Parathyroid adenoma (tissue), 2 donors: ENCODE measurements at regions not wholly inside any gene's neighbourhood (a gene's known extent, or its start where the extent isn't known, plus 50 kb on each side); places are given as distances from the start of the nearest gene placed in this dataset.

Experiments
- H2AFZ ChIP-seq: fragments of 300-600 bp; sonication (generic); one replicate; pipeline ENCODE4 v1.7.0; 2017; ENCODE audit warnings: antibody characterized with exemption, mild to moderate bottlenecking
- H3K27ac ChIP-seq: fragments of 300-600 bp; sonication (generic); one replicate; pipeline ENCODE4 v1.7.0; 2017
- H3K27me3 ChIP-seq: fragments of 300-600 bp; sonication (generic); one replicate; pipeline ENCODE4 v1.7.0; 2017; ENCODE audit warnings: low read length; ENCODE audit not compliant: control insufficient read depth, insufficient read depth
- H3K36me3 ChIP-seq: fragments of 300-600 bp; sonication (generic); one replicate; pipeline ENCODE4 v1.7.0; 2017; ENCODE audit warnings: low read length; ENCODE audit not compliant: control insufficient read depth, insufficient read depth
- H3K4me1 ChIP-seq: fragments of 300-600 bp; sonication (generic); one replicate; pipeline ENCODE4 v1.7.0; 2017; ENCODE audit warnings: control low read depth
- H3K4me2 ChIP-seq: fragments of 300-600 bp; sonication (generic); one replicate; pipeline ENCODE4 v1.7.0; 2017; ENCODE audit warnings: low read length
- H3K4me3 ChIP-seq: fragments of 300-600 bp; sonication (generic); one replicate; pipeline ENCODE4 v1.7.0; 2017; ENCODE audit warnings: low read depth, low read length
- H3K79me2 ChIP-seq: fragments of 300-600 bp; sonication (generic); one replicate; pipeline ENCODE4 v1.7.0; 2017; ENCODE audit warnings: control low read depth
- H3K9ac ChIP-seq: fragments of 300-600 bp; sonication (generic); one replicate; pipeline ENCODE4 v1.7.0; 2017; ENCODE audit warnings: mild to moderate bottlenecking
- H3K9me3 ChIP-seq: fragments of 300-600 bp; sonication (generic); one replicate; pipeline ENCODE4 v1.7.0; 2017; ENCODE audit warnings: low read length; ENCODE audit not compliant: control insufficient read depth
- TF ChIP-seq, protein P1 (sequence below): fragments of 300-600 bp; sonication (generic); IDR thresholded peaks from one replicate; pipeline ENCODE4 v1.7.0; 2017; ENCODE audit warnings: antibody characterized with exemption, mild to moderate bottlenecking
- donor health status: primary hyperparathyroidism.

DNA sequence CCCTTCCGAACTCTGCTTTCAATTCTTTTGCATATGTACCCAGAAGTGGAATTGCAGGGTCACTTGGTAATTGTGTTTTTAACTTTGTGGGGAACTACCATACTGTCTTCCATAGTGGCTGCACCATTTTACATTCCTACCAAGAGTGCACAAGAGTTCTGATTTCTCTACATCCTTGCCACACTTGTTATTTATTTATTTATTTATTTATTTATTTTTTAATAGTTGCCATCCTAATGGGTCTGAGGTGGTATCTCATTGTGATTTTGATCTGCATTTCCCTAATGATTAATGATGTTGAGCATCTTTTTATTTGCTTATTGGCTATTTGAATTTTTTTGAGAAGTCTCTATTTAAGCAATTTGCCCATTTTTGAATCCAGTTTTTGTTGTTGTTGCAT is 422.4 kb downstream of the PTPRU start:
- H3K4me3 ChIP-seq = no peak overlapping the region
- TF ChIP-seq, protein P1, sequence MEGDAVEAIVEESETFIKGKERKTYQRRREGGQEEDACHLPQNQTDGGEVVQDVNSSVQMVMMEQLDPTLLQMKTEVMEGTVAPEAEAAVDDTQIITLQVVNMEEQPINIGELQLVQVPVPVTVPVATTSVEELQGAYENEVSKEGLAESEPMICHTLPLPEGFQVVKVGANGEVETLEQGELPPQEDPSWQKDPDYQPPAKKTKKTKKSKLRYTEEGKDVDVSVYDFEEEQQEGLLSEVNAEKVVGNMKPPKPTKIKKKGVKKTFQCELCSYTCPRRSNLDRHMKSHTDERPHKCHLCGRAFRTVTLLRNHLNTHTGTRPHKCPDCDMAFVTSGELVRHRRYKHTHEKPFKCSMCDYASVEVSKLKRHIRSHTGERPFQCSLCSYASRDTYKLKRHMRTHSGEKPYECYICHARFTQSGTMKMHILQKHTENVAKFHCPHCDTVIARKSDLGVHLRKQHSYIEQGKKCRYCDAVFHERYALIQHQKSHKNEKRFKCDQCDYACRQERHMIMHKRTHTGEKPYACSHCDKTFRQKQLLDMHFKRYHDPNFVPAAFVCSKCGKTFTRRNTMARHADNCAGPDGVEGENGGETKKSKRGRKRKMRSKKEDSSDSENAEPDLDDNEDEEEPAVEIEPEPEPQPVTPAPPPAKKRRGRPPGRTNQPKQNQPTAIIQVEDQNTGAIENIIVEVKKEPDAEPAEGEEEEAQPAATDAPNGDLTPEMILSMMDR = no peak
- no peak overlapping the region for H3K4me2 ChIP-seq
- no peaks in the 10 kb centered on the region for H3K9me3 ChIP-seq
- no peak overlapping the region for H3K27ac ChIP-seq
- H3K27me3 ChIP-seq = no peaks in the 10 kb centered on the region
- H3K9ac ChIP-seq = no peak overlapping the region
- no peak overlapping the region for H2AFZ ChIP-seq
- H3K36me3 ChIP-seq = no peaks in the 10 kb centered on the region
- H3K4me1 ChIP-seq = no peaks in the 10 kb centered on the region
- no peaks in the 10 kb centered on the region for H3K79me2 ChIP-seq

DNA sequence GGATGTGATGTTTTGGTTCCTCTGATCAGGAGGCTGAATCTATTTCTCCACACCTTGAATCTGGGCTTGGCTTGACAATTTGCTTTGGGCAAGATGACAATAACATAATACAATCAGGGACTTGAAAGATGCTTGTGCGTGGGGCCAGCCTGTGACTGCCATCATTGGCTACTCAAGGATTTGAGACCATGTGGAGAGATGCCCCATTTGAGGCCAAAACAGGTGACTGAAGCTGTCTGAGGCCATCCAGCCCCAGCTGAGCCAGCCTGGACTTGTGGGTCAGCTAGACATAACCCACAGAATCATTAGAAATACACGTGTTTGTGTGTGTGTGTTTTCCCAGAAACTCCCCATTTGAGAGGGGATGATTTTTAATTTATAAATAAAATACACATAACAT is 421.5 kb downstream of the PTPRU start:
- Histone ChIP-seq H3K9ac (no peak overlapping the region), H2AFZ (no peak overlapping the region), H3K4me3 (no peak overlapping the region), H3K27ac (no peak overlapping the region), H3K4me1 (no peaks in the 10 kb centered on the region), H3K27me3 (no peaks in the 10 kb centered on the region), H3K36me3 (no peaks in the 10 kb centered on the region), H3K4me2 (no peak overlapping the region), H3K9me3 (no peaks in the 10 kb centered on the region), H3K79me2 (no peaks in the 10 kb centered on the region)
- TF ChIP-seq, protein P1 = no peak

DNA sequence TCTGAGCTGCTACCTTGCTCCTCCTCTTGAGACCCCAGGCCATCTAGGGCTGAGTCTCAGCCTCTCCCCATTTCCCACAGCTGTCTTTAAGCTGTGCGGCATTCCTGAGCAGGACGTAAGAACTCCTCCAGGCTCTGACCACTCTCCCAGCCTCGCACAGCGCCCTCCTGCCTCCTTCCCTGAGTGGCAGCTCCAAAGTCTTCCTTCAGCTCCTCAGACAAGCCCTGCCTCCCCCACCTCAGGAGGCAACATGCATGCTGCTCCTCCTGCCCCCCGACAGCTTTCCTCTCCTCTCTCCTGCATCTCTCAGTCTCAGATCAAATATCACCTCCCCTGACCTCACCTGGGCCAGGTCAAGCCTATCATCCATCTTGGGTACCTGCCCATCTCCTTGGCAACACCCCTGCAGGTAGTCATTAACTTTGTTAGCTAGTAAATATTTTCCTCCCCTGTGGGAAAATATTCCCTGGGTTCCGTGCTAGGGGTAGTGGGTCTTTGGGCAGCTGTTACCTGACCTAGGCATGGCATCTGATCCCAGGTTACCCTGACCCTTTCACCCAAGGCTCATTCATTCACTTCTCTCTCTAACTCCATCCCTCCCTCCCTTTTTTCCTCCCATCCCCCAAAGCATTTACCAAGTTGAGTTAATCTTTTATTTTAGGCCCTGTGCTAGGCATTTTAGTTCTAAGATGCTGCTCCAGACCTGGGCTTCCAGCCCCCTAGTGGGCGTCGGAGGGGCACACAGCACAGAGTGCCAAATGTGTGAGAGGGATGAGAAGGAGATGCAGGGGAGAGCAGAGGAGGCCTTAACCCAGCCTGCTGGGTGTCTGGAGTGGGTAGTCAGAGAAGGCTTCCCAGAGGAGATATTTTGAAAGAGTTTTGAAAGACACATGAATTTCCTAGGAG is 419.9 kb downstream of the PTPRU start:
- TF ChIP-seq, protein P1 = no peak
- H3K4me2 ChIP-seq = no peak overlapping the region
- H3K36me3 ChIP-seq = no peaks in the 10 kb centered on the region
- H3K9ac ChIP-seq = no peak overlapping the region
- H3K4me3 ChIP-seq = no peak overlapping the region
- H3K9me3 ChIP-seq = no peaks in the 10 kb centered on the region
- no peaks in the 10 kb centered on the region for H3K27me3 ChIP-seq
- no peak overlapping the region for H3K27ac ChIP-seq
- H3K79me2 ChIP-seq = no peaks in the 10 kb centered on the region
- H2AFZ ChIP-seq = no peak overlapping the region
- H3K4me1 ChIP-seq = no peaks in the 10 kb centered on the region

DNA sequence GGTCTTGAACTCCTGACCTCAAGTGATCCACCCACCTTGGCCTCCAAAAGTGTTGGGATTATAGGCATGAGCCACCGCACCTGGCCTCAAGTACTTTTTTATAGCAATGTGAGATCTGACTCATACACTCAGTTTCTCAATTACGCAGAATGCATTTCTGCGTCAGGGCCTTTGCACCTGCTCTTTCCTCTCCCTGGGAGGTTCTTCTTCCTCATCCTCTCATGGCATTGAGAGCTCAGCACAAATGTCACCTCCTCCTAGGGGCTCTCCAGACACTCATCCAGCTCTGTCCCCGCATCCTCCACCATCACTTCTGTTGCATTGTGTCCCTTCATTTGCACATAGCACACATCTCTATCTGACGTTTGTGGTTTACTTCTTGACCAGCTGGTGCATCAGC is 418.8 kb downstream of the PTPRU start:
- no peak overlapping the region for H2AFZ ChIP-seq
- no peaks in the 10 kb centered on the region for H3K9me3 ChIP-seq
- H3K36me3 ChIP-seq = no peaks in the 10 kb centered on the region
- H3K4me3 ChIP-seq = no peak overlapping the region
- no peaks in the 10 kb centered on the region for H3K4me1 ChIP-seq
- H3K27ac ChIP-seq = no peak overlapping the region
- TF ChIP-seq, protein P1 = no peak
- H3K27me3 ChIP-seq = no peaks in the 10 kb centered on the region
- no peak overlapping the region for H3K4me2 ChIP-seq
- H3K79me2 ChIP-seq = no peaks in the 10 kb centered on the region
- no peak overlapping the region for H3K9ac ChIP-seq
